Endothelial cell of umbilical vein (primary cell): ENCODE measurements at regions not wholly inside any gene's neighbourhood (a gene's known extent, or its start where the extent isn't known, plus 50 kb on each side); places are given as distances from the start of the nearest gene placed in this dataset.

Source experiments
- BruUV-seq: library from RNA; stranded (reverse); fragments of 400-500 nt; replicated peaks from 2 replicates; lab custom pipeline; 2021; lab: Mats Ljungman, UMichigan
- CTCF ChIA-PET: fragments of 300-600, 350-600 bp; sonication (Branson Sonifier 250); formaldehyde crosslinking; loops from one replicate; lab custom pipeline; 2021; ENCODE audit warnings: antibody characterized with exemption, inconsistent platforms; lab: Charles Lee
- POLR2A ChIA-PET: fragments of 300-600, 350-600 bp; sonication (Branson Sonifier 250); formaldehyde crosslinking; loops from one replicate; lab custom pipeline; 2021; ENCODE audit warnings: antibody characterized with exemption, inconsistent platforms; lab: Charles Lee
- DNase-seq: peaks from one replicate; pipeline ENCODE4 v3.0.0-alpha.2; 2011; ENCODE audit warnings: low read depth, low spot score
- FAIRE-seq: peaks from 2 replicates; lab custom pipeline; 2011; peaks lifted over from hg19 to GRCh38; lab: Jason Lieb, UNC
- H2AFZ ChIP-seq: 2 replicates; pipeline ENCODE4 v1.6.0; 2012; ENCODE audit warnings: low read depth, low read length, control low read depth, inconsistent platforms
- H3K27ac ChIP-seq: 2 replicates; pipeline ENCODE4 v1.5.1; 2011; ENCODE audit warnings: low read depth, mild to moderate bottlenecking, control low read depth, low read length, moderate library complexity; ENCODE audit not compliant: insufficient read depth
- H3K27me3 ChIP-seq, 2 experiments: 2 replicates each; pipeline versions ENCODE4 v1.6.0 to v1.6.1; 2011; ENCODE audit warnings: low read length in 2 of 2, mixed read lengths in 1 of 2; ENCODE audit not compliant: control insufficient read depth in 2 of 2, insufficient read depth in 2 of 2
- H3K36me3 ChIP-seq, 2 experiments: 2 replicates in 1 of 2; 3 replicates in 1 of 2; pipeline ENCODE4 v1.5.1; 2011; ENCODE audit warnings: low read length in 2 of 2, mild to moderate bottlenecking in 1 of 2, moderate library complexity in 1 of 2; ENCODE audit not compliant: control insufficient read depth in 2 of 2, insufficient read depth in 2 of 2; ENCODE audit errors: extremely low read depth in 1 of 2
- H3K4me1 ChIP-seq: 3 replicates; pipeline ENCODE4 v1.5.1; 2011; ENCODE audit warnings: mild to moderate bottlenecking, low read length; ENCODE audit not compliant: control insufficient read depth, insufficient read depth; ENCODE audit errors: extremely low read depth
- H3K4me2 ChIP-seq: 2 replicates; pipeline ENCODE4 v1.6.1; 2011; ENCODE audit warnings: low read length, control low read depth, mixed read lengths; ENCODE audit not compliant: insufficient read depth
- H3K4me3 ChIP-seq, 3 experiments: fragments of 200-600 bp in 1 of 3; sonication (generic), shearing (Covaris generic) in 1 of 3; replicated peaks in 1 of 3; 2 replicates each; pipeline ENCODE4 v1.5.1; 2011 to 2016; ENCODE audit warnings: control low read depth in 3 of 3, low read length in 3 of 3, mild to moderate bottlenecking in 2 of 3, inconsistent platforms in 1 of 3, low read depth in 1 of 3, moderate library complexity in 1 of 3; ENCODE audit not compliant: insufficient read depth in 1 of 3
- H3K79me2 ChIP-seq: 2 replicates; pipeline ENCODE4 v1.6.0; 2012; ENCODE audit warnings: low read length, inconsistent platforms; ENCODE audit not compliant: control insufficient read depth, insufficient read depth
- H3K9ac ChIP-seq: replicated peaks from 2 replicates; pipeline ENCODE3; 2011; ENCODE audit warnings: low read length, control low read depth; ENCODE audit not compliant: insufficient read depth; ENCODE audit errors: extremely low read depth
- H3K9me1 ChIP-seq: replicated peaks from 3 replicates; pipeline ENCODE4 v1.6.0; 2011; ENCODE audit warnings: mild to moderate bottlenecking, low read length; ENCODE audit not compliant: control insufficient read depth, insufficient read depth; ENCODE audit errors: extremely low read depth
- H3K9me3 ChIP-seq: replicated peaks from 2 replicates; pipeline ENCODE4 v1.5.1; 2012; ENCODE audit warnings: low read length, inconsistent platforms; ENCODE audit not compliant: control insufficient read depth, insufficient read depth
- H4K20me1 ChIP-seq: replicated peaks from 2 replicates; pipeline ENCODE3; 2011; ENCODE audit warnings: mild to moderate bottlenecking, low read length; ENCODE audit not compliant: control insufficient read depth, insufficient read depth; ENCODE audit errors: extremely low read depth
- CTCF ChIP-seq, 2 donors: IDR thresholded peaks; 1 replicate in 1 of 2; 2 replicates in 1 of 2; pipeline ENCODE4 v1.5.1; 2011; ENCODE audit warnings: low read length in 2 of 2, mild to moderate bottlenecking in 2 of 2, moderate library complexity in 2 of 2, control low read depth in 1 of 2, inconsistent platforms in 1 of 2, low read depth in 1 of 2; ENCODE audit not compliant: insufficient read depth in 1 of 2; ENCODE audit errors: extremely low read depth in 1 of 2
- EZH2 ChIP-seq: IDR thresholded peaks from 2 replicates; pipeline ENCODE4 v1.6.1; 2012; ENCODE audit warnings: borderline replicate concordance, low read depth, mild to moderate bottlenecking, moderate library complexity, low read length, inconsistent platforms; ENCODE audit not compliant: severe bottlenecking
- FOS ChIP-seq: IDR thresholded peaks from 2 replicates; pipeline ENCODE4 v1.6.1; 2011; ENCODE audit warnings: mild to moderate bottlenecking, low read length, moderate library complexity, borderline replicate concordance; ENCODE audit not compliant: insufficient read depth
- GATA2 ChIP-seq: IDR thresholded peaks from 2 replicates; pipeline ENCODE4 v1.7.0; 2011; ENCODE audit warnings: low read depth, mild to moderate bottlenecking, moderate library complexity, mixed read lengths, low read length; ENCODE audit not compliant: insufficient read length, insufficient read depth
- JUN ChIP-seq: IDR thresholded peaks from 2 replicates; pipeline ENCODE4 v1.6.1; 2011; ENCODE audit warnings: borderline replicate concordance, low read depth; ENCODE audit not compliant: insufficient read length, insufficient read depth
- MAX ChIP-seq: IDR thresholded peaks from 2 replicates; pipeline ENCODE4 v1.6.1; 2011; ENCODE audit not compliant: insufficient read depth, insufficient read length
- MYC ChIP-seq: IDR thresholded peaks from one replicate; pipeline ENCODE4 v1.6.1; 2011; ENCODE audit warnings: mild to moderate bottlenecking, low read depth, low read length
- POLR2A ChIP-seq: IDR thresholded peaks from 2 replicates; pipeline ENCODE4 v1.6.1; 2012; ENCODE audit warnings: low read depth, mild to moderate bottlenecking, control low read depth, low read length
- POLR2AphosphoS5 ChIP-seq: IDR thresholded peaks from 2 replicates; pipeline ENCODE4 v1.6.1; 2012; ENCODE audit warnings: low read depth, mild to moderate bottlenecking, control low read depth, low read length, moderate library complexity; ENCODE audit not compliant: insufficient read depth
- dilution Hi-C: fragments of 300-500 bp; cut with MboI; formaldehyde crosslinking; loops from one replicate; pipeline ENCODE4 v1.15.0; 2019; ENCODE audit warnings: low sequenced_read_pairs; ENCODE audit not compliant: extremely low pct_ligation_motif_present
- intact Hi-C: fragments of 100-400 bp; cut with micrococcal nuclease; formaldehyde crosslinking; loops from one replicate; pipeline ENCODE4 v1.10.0; 2022

GRCh38 chr16:72278301-72278700 lies 106.3 kb upstream of the PMFBP1 start:
- dilution Hi-C loops (no loop called here), intact Hi-C loops (no loop called here)
- H3K9me1 ChIP-seq: no peaks in the 10 kb centered on the region
- no TSS peak for BruUV-seq
- no peak overlapping the region for H3K9ac ChIP-seq
- no peak for DNase-seq
- no peaks in the 10 kb centered on the region for H3K4me1 ChIP-seq
- H3K79me2 ChIP-seq: no peaks in the 10 kb centered on the region
- FAIRE-seq: no peak
- TF ChIP-seq JUN: no peak
- no peak for TF ChIP-seq MYC
- TF ChIP-seq EZH2: no peak
- no peak for TF ChIP-seq CTCF (IDR thresholded peaks at IDR 0.05; ENCODE audit: extremely low read depth in 1 of 2, insufficient read depth in 1 of 2, low read depth in 1 of 2, low read length in 2 of 2)
- TF ChIP-seq POLR2AphosphoS5: no peak
- no peak for TF ChIP-seq POLR2A
- TF ChIP-seq FOS: no peak
- no peak for TF ChIP-seq GATA2
- no peak for TF ChIP-seq MAX
- ChIA-PET POLR2A (no interaction called here), CTCF (interaction anchor here (0.9 to 1.8 kb wide), 4 partner anchors 8 to 188 kb away, joined by 3 to 5 read pairs (median 4); no protein-coding TSS in a partner anchor)
- no peaks in the 10 kb centered on the region for H4K20me1 ChIP-seq
- H3K27me3 ChIP-seq: no peaks in the 10 kb centered on the region
- no peak overlapping the region for H3K27ac ChIP-seq
- no peaks in the 10 kb centered on the region for H3K9me3 ChIP-seq
- H2AFZ ChIP-seq: no peak overlapping the region
- no peak overlapping the region for H3K4me3 ChIP-seq
- no peak overlapping the region for H3K4me2 ChIP-seq
- H3K36me3 ChIP-seq: no peaks in the 10 kb centered on the region
